NCI-H146 treated with DMSO at 0.1 percent for 48 hours (cell line): ENCODE measurements at regions not wholly inside any gene's neighbourhood (a gene's known extent, or its start where the extent isn't known, plus 50 kb on each side); places are given as distances from the start of the nearest gene placed in this dataset.
A peak's percentile ranks its signal among the peaks of the same experiment; 100 is the strongest.

Experiments
- DNase-seq: peaks from one replicate; lab custom pipeline; 2025; ENCODE audit not compliant: unreplicated experiment; lab: John Stamatoyannopoulos, UW

DNA sequence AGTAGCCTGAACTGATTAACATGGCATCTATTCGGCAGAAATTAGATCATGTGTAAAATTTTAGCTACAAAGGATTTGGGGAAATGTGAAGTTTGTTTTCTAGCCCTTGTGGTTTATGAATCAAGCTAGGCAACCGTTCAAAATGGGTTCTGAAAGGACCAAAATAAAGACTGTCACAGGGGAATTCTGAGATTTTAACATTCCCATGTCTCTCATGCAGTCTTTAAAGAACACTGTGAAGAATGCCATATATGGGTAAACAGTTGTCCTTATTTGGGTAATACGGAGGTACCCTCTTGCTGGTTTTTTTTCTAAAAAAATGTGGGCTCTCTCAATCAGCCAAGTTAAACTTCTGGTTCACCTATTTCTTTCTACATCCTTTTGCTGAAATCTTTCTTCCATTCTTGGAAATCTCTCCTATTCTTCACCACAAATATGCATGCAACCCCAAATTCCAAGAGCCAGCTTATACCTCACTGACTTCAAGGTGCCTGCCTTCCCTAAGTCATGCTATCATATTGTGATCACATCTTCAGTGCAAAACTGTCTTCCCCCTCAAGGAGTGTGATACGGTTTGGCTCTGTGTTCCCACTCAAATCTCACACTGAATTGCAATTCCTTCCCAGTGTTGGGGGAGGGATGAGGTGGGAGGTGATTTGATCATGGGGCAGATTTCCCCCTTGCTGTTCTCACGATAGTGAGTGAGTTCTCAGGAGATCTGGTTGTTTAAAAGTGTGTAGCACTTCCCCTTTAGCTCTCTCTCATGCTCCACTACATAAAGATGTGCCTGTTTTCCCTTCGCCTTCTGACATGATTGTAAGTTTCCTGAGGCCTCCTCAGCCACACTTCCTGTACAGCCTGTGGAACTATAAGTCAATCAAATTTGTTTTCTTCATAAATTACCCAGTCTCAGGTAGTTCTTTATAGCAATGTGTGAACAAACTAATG, 308.7 kb downstream of the TTLL7 start:
- DNase-seq, result no peak

DNA sequence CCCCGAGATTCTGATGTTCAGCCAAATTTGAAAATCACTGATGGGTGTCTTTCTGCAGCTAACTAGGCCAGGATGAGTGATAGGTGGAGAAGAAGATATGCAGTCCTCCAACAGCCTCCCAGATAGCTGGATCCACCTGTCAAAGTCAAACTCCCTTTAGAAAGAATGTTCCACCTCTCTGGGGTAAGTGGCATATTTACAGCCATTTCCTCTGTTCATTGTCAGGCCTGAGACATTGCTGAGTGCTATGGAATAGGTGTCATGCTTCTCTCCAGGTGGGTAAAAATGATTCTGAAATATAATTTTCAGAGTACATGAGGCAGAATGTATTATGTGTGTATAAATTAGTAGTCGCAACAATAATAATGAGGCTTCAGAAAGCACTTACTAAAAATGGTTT, 316.8 kb downstream of the TTLL7 start:
- no peak for DNase-seq

DNA sequence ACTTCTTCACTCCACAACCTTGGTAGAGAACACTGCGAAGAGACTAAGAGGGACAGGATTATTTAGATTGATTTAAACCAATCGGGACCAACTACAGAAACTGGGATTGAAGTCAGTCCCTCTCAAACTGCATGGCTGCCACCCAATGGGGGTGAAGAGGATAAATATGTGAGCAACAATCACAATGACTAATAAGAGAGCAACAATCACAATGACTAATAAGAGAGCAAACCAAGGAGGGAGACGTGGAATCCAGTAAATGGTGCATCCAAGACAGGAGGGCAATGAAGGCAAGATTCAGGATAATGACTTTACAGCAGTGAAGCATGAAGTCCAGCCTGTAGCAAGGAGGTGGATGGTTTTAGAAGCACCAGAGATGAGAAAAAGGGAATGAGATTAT, 322.8 kb downstream of the TTLL7 start:
- no peak for DNase-seq

DNA sequence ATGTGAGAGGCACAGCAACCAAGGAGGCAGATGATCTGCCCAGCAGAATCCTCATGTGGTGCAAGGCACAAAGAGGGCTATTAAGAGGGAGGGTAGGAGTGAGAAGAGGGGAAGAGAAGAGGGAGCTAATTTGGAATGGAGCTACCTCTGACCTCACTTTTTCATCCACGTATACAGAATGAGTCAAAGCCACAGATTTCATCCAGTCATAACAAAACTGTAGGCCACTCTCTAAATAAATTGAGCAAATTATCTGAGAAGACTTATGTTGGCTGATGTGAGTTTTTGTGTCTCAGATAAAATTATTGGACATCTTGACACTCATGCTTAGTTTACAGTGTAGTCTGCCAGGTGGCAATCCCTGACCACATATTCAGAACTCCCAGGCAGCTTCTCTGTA, 325.6 kb downstream of the TTLL7 start:
- no peak for DNase-seq

DNA sequence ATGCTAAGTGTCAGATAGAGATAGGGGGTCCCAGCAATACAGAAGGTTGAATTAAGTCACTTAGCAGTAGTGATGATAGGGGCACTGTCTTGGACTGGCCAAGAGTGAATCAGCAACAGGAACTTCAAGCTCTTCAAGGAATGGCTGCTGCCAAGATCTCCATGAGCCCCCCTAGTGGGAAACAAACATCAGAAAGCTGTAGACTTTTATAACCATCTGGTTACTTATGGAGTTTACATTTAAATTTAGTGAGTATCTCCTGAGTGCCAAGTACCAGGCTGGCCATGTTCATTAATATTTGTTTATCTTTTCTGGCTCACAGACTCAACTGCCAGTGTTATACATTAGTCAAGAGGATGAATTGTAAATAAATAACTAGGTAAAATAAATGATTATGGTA, 327.3 kb downstream of the TTLL7 start:
- DNase-seq, result no peak

DNA sequence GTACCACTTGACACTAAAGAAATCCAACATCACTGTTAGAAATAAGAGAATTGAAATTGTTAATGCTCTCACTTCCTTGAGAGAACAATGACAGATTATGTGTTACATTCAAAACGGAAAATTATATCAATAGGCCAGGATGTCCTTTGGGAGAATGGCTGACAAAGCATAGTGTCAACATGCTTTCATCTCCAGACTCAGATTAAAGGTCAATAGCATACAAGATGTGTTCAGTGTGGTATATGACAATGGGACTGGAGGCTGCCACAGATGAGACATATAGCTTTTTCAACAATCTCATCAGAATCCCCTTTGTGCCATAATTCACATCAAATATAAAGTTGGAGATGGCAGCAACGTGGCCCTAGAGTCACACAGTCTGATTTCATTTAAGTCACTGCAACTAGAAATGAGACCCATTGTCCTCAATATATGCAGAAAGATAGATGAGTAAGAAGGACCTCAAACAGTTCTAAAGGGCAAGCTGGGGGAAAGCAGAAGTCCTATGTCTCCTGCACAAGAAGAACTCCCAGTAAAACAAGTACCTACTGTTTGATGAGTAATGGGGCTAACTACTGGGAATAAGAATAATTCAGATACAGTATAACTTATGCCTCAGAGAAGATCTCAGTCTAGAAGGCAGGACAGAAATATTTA, 327.9 kb downstream of the TTLL7 start:
- DNase-seq, result no peak

DNA sequence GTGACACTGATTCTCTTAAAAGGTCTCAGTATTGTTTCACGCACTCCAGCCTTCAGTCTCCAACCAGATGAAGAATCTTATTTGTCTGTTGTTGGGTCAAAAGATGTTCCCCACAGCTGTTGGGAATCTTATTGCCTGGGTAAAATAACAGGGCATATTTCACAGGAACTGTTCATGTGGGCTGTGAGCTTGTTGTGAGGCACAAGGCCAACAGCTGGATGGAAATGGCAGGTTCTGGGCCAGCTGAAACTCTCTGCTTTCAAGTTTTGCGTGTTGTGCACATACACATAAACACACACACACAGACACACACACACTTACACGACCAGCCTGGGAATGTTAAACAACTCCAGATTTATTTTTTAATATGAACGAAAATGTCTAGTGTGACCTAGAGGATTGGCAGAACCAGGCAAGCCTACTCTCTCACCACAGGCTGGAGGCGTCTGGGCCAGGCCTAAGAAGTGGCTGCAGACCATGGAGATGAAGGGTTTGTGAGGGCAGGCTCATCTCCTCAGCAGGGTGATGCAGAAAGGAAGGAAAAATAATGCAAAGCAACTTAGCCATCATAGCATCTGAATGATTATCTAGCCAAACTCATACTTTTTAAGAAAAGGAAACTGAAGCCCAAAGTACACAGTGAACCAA, 357.0 kb downstream of the TTLL7 start:
- no peak for DNase-seq

DNA sequence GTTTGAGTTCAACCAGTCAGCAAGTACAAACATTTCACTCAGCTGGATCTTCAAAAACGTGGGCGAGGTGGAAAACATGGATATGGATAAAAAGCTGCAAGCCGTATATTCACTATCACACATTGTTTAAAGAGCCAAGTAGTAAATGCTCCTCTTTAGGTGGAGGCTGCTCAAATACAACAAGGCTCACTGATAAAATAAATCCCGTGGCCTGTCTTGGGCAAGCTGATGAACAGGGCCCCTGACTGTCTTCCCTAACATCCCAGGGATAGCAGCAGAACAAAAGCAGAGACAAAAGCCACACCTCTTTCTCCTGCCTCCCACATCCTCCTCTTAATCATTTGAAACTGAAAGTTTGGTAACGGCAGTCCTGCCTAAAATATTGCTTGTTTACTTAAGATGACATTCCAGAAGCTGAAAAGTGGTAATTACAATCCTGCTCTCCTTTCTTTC, 357.7 kb downstream of the TTLL7 start:
- no peak for DNase-seq

DNA sequence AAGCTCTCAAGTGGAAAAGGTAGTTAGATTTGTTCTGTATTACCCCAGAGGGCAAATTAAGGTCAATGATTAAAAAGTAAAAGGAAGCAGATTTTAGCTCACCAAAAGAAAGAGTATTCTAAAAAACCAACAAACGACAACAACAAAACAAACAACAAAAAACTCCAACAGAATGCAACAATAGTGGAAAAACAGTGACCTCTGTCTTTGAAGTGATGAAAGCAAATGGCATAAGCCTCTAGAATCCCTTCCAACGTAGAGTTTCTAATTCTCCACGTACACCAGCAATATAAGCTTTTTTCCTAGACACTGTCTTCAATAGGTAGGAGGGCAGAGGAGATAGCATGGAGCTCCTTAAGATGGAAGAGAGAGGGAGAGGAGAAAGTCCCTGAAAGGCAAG, 359.1 kb downstream of the TTLL7 start:
- no peak for DNase-seq

DNA sequence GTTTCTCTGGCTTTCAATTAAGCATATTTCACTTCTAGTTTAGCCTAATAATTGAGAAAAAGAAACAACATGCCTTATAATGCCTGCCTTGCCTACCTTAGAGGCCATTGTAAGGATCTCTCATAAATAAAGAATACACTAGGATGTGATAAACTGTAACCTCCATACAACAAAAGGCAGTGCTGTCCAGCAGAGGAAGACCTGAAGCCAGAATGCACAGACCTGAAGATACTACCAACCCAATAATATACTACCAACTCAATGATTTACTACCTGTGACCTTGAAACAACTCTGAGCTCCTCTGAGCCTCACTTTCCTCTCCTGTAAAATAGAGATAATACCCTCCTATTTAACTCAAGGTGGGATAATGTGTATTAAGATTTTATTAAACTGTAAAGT, 361.3 kb downstream of the TTLL7 start:
- DNase-seq, result no peak

DNA sequence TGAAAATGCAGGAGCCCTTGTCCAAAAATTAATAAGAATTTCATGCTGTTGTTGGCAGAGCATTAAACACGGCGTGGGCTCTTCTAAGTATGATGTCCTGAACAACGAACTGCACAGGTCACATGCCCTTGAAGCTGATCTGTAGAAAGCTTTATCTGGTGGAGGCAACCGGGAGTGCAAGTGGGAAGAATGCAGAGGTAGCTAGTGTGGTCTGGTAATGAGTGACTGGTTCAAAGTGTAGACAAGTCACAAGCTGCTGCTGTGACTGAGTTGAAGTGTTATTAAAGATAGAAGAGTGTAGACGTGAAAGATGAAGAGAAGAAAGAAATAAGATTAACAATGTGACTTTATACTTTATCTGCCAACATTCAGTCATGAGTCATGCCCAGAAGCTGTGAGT, 361.9 kb downstream of the TTLL7 start:
- no peak for DNase-seq

DNA sequence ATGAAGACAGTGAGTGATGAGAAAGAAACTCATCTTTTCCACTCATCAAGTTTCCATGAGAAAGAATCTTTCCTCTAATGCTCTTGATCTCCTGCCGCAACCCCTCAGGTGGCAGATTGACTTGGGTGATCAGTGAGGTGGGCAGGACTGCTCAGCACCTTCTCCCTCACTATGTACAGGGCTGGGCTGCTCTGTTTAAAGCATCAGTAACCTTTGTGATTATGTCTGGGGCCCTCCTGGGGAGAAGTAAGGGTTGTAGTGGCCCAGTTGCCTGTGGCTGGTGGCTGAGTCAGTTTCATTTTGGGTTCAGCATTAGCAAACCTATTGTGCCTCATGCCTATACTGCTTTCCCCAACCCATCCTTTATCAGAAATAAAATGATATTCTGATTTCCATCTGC, 366.0 kb downstream of the TTLL7 start:
- DNase-seq, result no peak

DNA sequence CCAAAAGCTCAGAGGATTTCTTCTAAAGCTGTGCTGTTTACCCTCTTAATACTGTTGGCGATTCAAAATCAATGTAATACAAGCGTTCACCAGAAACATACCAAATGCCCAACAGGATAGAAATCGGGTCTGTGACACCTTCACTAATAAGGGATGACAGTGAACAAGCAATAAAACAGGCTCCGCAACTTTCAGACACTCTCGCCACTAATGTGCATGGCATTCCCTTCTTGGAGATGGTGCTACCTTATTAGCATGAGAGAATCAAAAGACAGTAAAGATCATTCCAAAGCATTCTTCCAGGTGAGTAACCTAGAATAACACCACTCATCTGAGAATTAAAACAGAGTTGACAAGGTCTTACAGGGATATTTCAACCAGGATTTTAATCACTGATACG, 367.1 kb downstream of the TTLL7 start:
- no peak for DNase-seq

DNA sequence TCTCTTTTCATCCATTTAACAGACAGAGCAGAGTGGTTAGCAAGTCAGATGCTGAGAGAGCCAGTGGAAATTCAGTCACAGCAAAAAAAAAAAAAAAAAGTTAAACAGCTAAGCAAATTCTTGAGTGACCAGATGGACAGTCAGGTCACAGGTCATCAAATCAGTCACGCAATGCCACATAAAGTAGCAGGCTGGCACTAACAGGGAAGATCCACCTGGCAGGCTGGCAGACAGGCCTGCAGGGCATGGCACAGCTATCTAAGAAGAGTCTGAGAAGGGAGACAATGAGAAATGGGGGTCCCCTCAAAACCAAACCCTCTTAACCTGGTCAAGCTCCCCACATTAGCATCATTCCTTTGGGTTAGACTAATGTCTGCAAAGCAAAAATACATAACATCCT, 371.9 kb downstream of the TTLL7 start:
- DNase-seq, result no peak

DNA sequence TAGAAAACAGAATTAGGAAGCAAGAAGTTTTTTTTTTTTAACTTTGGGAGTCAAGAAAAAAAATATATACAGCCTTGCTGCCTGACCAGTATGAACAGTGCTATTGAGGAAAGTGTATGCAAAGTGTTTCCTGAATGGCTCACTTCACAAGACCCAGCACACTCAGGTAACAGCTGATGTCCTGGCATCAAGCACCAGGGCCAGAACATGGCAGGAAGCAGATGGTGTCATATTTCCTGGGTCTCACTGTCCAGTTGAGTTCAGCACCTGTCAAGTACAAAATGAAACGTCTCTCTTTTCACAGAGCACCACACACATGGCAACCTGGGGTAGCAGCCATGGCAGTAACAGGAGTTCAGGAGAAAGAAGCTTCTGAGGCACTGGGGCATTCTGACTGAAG, 372.3 kb downstream of the TTLL7 start:
- peak; percentile 76 for DNase-seq

DNA sequence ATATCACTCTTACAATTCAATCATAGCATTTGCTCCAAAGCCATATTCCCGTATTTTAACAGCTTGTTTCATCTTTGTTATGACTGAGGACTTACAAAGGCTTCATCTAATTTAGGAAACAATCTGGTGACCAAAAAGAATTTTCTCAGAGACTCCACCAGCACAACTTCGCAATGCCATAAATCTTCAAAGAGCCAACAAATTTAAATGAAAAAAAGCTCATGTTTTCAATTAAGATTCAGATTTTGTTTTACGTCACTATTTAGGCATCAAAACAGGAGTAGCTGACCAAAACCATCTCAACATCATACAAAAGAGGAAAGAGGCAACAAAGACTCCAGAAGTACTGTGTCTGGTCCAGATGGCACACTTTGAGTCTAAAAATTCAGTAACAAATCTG, 373.3 kb downstream of the TTLL7 start:
- no peak for DNase-seq

DNA sequence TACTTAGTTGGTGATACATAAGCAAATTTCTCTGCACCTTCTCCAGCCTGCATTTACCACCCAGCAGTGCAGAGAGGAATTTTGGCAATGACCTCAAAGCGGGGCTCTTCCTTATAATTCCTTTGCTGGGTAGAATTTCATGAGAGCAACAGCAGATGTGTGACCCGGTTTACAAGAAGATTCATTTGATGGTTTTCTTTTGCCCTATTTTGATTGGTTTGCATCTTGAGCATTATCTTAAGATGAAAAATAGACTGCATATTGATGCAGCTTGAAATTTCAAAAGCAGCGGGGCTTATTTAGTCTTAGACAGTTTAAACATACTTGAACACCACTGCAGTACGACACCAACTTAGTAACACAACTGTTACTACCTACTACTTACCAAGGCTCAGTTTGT, 378.9 kb downstream of the TTLL7 start:
- no peak for DNase-seq

DNA sequence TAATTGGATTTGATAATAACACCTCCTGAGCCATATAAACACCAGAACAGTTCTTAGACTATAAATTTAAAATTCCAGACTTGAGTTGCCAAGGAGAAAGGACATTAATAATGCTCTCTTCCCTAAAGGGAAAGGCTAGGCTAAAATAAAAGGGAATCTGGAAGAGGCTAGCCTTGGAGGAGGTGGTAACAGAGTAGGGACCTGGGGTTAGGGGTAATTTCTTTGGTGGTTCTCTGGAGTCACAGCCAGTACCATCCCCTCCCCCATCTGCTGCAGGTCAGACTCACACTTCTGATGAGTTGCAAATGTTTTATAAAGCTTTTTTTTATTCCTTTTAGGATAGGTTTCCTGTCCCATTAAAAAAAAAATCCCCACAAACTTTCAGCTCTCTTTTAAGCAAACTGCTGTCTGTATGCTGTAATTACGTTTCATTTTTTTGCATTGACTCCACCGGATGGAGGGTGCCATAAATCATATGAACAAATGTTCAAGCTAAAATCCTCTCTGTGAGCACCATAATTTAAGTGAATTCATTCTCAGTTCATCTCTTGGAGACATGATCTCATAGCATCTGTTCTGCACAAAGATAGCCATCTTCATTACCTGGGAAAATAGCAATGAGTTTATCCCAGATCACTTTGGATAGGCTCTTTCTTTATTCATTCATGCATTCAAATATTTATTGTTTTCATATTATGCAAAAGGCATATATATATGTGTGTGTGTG, 379.6 kb downstream of the TTLL7 start:
- DNase-seq, result no peak

DNA sequence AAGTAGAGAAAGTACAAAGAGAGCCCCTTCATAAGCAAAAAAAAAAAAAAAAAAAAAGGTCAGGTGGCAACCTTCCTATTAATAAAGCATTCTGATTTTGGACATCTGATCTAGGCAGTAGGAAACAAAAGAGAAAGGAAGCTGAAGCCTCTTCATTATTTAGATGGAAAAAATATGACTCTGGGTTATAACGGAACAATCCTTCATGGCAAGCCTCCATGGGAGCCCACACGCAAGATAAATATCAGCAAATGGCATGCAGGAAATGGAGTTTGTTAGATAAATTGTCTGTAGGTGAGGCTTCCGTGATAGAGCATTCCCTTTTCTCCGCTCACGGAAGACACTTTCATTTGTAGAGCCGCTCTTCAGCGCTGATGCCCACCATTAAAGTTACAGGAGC, 381.0 kb downstream of the TTLL7 start:
- no peak for DNase-seq

DNA sequence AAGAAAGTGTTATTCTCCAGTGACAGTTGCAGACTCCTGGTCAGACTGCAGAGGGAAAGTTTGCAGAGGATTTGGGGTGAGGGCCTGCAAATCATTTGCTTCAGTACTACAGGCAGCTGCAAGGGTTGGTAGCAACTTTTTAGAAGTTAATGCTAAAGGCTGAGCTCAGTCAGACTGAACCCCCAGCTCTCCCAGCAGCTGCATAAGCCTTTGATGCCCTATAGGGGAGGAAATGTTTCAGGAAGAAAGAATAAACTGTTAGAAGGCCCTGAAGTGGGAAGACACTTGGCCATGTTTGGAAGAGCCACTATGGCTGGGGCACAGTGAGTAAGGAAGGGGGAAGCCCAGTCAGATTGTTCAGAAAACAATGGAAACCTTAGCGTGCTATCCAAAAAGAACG, 383.6 kb downstream of the TTLL7 start:
- DNase-seq, result no peak

DNA sequence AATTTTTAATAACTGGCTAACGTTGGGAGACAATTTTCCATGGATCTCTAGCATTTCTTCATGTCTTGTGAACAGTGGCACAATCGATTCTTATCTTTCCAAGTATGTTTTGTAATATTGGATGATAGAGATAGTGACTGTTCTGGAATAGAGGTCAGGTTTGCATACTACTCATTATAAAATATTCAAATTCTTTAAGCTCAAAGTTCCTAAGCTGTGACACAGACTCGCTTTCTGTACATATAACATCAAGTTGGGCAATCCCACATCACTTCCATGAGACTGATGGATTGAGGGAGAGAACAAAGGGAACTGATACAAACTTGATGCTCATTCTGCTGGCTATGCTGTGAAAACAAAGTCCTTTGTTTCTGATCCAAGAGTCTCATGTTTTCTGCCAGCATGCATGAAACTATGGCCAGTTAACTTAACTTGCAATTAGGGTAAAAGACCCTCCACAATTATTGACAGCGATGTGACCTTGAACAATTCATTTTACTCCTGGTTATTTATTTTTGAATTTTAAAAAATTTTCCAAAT, 392.4 kb downstream of the TTLL7 start:
- DNase-seq, result no peak
